Kidney glomerular epithelial cell (primary cell): ENCODE measurements at regions not wholly inside any gene's neighbourhood (a gene's known extent, or its start where the extent isn't known, plus 50 kb on each side); places are given as distances from the start of the nearest gene placed in this dataset.
"Not testable (repeated sequence)": the region's sequence is repeated elsewhere in the genome, so short reads cannot be mapped to it uniquely, and the experiment has no call there.

Source experiments
- DNase-seq: peaks from one replicate; lab custom pipeline; 2025; lab: John Stamatoyannopoulos, UW

DNA sequence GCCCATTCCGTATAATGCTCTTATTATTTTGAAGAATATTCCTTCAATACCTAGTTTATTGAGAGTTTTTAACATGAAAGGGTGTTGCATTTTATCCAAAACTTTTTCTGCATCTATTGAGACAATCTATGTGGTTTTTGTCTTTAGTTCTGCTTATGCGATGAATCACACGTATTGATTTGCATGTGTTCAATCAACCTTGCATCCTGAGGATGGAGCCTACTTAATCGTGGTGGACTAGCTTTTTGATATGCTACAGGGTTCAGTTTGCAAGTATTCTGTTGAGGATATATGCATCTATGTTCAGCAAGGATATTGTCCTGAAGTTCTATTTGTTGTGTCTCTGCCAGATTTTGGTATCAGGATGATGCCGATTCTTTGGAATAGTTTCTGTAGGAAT is 1070.3 kb upstream of the CDH18 start:
- DNase-seq, result no peak

DNA sequence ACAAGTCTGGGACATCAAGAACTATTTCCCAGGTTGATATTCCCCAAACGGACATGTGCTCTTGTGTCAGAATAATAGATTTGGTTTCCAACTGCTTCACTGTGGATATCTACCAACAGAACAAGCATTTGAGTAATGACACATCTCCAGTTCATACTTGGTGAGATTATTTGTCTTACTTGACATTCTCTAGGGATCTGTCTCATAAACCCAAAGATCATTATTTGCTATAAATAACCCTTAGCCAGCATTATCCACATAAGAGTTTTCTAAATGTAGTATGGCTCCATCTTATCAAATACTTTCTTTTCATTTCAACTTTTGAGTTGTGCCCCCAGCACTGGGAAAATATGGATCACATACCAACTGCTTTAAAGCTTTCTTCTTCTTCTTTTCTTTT is 1063.9 kb upstream of the CDH18 start:
- DNase-seq, result no peak

DNA sequence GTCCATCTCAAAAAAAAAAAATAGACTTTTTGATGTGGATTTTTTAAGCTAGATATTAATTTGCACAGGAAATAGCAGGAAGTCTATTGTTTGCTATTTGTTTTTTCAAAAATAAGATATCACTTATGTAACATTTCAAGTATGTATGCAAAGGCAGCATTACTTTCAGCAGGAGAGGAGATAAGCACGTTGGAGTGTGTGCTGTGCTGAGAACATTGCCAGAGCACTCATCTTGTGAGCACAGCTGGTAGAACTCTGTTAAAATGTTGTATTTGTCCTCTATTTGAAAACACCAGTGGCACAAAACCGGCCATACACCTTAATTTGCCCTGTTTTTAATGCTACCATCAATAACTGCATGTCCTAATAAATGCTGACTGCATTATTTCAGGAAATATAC is 1061.9 kb upstream of the CDH18 start:
- DNase-seq, result no peak

DNA sequence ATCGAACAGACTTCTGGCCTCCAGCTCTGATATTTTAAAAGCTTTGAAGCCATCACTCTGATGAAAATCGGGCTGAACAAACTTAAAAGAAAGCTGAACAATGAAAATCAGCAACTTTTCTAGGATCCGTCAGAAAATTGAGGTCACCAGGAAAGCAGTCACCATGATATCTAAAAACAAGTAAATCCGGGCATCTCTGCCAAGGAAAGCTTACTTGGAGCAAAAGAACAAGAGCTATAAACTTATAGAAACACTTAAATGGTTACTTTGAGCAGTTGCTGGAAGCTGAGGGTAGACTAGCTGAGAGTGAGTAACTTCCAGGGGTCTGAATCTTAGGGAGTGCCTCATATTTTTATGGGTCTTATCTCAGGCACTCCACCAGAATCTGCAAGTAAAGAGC is 1043.0 kb upstream of the CDH18 start:
- DNase-seq, result no peak

DNA sequence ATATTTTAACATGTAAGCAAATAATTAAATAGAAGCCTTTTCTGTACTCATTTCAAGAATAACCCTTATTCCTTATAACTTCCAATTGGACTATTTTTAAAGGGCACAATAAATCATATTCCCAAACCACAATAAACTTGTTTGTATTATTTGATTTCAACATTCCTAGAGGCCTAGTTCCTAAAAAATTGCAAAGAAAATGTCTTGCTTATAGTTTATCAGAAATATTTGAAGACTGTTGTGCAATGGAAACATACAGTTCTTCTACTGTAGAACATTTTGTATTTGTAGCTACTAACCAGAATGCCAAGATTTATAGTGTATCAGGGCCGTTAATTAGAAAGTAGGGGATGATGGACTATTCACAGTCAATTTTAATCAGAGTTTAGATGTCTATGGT is 1037.0 kb upstream of the CDH18 start:
- no peak for DNase-seq

DNA sequence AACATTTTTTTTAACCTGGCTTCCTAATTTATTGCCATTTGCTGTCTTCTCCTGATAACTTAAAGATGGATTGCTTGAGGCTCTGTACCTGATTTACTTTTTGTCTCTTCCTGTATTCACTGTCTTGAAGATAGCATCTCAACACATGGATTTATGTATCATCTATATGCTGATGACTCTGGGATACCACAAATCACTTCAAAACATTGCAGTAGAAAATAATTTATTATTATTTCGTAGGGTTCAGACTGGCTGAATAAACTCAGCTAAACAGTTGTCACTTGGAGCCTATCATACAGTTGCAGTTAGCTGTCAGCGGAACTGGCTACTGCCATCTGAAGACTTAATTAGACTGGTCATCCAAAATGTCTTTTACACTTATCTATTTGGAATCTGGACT is 1025.2 kb upstream of the CDH18 start:
- DNase-seq, result no peak

DNA sequence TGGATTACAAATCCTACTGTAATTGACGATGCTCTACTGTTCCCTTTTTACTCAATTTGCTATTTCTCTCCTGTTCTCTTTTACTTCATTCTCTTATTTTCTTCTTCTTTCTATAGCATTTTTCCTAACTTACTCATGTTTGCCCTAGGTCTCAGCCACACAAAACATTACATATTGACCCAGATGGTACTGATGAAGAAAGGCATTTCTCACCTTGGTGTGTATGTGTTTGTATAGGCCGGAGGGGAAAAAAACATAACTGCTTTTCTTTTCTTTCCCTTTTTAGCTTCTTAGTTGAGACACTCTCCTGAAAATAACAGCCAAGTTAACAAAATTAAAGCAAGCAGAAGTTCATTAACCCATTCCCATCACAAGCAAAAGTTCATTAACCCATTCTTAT is 1019.8 kb upstream of the CDH18 start:
- DNase-seq, result no peak

DNA sequence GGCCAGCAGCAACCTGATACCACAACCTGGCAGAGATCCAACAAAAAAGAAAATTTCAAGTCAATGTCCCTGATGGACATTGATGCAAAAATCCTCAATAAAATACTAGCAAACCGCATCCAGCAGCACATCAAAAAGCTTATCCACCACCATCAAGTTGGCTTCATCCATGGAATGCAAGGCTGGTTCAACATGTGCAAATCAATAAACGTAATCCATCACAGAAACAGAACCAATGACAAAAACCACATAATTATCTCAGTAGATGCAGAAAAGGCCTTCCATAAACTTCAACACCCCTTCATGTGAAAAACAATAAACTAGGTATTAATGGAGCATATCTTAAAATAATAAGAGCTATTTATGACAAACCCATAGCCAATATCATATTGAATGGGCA is 1000.9 kb upstream of the CDH18 start:
- not testable (repeated sequence) for DNase-seq

DNA sequence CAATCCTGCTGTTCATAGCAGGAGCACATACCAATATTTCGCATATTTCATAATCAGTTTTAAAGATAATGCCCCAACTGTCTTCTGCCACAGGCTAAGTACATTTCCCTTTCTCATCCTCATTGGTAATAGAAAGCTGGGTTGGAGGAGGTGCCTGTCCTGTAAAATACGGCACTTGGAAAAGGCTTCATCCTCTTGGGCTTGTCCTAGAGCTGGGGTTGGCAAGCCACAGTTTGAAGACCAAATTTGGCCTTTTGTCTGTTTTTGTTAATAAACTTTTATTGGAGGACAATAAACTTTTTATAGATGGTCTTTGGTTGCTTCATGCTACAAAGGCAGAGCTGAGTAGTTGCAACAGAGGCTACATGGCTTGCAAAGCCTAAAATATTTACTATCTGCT is 997.8 kb upstream of the CDH18 start:
- DNase-seq, result no peak

DNA sequence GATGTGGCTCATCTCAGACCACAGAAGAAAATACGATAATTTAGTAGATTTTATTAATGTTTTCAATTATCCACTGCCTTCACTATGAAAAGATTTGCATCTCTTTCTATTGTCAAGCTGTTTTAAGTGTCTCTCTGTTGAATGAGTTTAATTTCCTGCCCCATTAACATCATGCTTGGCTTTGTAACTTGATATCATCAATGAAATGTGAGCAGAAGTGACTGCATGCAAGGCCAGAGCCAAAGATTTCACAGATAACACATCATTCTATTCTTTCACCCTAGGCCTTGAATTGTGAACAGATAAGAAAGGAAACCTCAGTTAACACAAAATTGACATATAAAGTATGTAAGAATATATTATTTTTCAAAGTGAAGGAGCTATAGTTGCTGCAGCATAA is 986.4 kb upstream of the CDH18 start:
- DNase-seq, result no peak

DNA sequence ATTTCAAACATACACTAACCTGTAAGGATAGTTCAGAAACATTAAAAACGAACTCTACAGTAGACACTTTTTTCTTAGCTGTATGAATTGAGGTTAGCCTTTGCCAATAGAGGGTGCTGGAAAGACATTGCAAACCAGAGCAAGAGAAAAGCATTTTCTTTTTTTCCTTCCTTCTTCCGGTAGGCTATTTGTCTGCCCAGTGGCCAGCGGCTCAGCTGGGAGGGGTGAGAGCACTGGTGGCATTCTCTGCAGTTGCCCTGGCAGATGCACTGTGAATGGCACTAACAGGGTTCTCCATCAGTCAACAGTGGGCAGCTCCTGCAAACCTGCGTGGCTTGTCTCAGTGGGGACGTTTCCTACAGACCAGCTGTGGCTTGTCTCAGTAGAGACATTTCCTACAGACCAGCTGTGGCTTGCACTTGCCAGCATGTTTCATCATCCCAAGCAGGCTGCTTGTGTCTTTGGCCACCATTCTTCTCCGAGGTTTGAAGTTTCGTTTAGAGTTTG is 984.5 kb upstream of the CDH18 start:
- no peak for DNase-seq

DNA sequence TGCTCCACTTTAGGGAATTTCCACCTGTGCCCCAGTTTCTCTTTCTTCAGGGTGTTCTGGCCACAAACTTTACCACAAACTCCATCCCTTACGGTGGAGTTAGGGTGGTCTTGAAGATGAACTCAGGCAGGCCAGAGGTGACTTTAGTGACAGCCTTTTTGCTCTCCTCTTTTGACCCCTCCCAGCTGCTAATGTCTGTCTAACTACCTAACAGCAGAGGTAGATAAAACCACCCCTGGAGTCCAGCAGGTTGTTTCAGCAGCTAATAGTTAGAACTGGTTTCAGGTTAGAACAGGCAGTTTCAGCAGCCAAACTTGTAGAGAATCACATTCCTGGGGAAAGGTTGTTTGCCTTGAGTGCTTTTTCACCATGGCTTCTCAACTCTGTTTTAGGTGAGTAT is 971.3 kb upstream of the CDH18 start:
- no peak for DNase-seq

DNA sequence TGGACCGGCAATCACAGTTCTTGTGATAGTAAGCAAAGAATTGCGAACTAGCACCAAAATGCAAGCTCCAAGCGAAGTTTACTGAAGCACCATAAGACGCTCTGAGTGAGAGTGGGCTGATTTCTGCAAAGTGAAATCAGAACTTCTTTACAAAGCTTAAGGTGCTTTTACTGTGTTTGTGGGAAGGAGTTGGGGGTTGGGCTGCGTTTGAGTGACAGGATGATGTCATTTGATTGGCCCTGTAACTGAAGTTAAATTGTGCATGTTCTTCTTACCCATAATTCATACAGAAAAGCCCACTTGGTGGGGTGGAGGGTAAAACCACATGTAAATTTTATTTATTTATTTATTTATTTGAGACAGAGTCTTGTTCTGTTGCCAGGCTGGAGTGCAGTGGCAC is 970.6 kb upstream of the CDH18 start:
- no peak for DNase-seq

DNA sequence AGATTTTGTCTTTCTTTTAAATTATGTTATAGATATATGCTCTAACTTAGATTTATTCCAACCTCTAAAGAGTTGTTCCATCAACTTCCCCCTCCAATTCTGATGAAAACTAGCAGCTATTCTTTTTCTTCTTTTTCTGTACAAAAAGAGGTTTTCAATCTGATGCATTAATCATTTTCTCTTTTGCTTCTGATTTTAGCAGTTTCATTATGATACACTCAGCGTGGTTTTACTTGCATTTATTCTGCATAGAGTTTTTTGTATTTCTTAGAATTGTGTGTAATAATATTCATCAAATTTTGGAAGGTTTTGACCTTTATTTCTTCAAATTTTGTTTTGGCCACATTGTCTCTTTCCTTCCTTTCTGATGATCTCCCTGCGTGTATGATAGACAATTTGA is 968.1 kb upstream of the CDH18 start:
- no peak for DNase-seq

DNA sequence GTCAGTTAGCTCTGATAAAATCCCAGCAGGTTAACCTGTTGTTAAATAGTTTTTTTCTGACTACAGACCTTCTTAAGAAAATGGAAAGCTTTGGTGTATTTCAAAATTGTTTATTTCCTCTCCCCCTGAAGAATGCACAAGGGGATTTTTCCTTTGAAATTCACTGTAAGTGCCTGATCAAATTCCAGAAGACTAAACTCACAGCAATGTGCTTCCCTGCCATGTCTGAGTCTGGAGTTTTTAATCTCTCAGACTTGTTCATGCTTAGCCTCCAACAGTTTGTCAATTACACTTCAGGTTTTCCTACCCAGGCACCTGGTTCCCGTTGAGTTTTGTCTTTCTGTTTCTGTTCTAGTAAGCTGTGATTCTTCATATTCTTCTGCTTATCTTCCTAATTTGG is 961.6 kb upstream of the CDH18 start:
- DNase-seq, result no peak

DNA sequence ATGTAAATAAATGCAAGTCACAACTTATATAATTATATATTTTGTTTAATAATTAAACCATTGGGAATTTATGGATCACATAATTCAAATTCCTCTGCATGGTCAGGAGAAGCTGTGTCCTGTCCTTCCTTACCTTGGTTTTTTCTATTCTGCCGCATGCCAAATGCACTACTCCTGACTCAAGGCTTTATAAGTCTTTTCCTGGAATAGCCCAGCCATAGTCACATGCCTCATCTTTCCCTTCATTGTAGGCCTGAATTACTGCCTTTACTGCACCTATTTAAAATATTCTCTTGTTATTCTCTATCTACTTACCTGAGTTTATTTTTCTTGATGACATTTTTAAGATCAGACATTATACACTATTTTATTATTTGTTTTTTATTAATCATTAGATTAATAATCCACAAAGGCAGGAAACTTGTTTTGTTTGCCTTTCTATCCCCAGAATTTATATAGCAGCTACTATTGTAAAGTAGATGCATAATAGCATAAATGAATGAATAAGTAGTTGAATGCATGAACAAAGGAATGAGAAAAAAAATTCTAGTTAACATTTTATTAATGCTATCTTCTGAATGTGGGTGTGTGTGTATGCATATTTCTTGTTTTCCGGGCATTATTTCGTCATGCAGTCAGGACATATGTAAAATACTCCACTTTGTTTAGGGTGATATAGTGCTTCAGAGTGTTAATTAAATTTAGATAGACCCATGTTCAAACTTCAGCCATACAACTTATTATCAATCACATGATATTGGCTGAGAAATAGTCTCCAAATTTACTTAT is 955.4 kb upstream of the CDH18 start:
- not testable (repeated sequence) for DNase-seq

DNA sequence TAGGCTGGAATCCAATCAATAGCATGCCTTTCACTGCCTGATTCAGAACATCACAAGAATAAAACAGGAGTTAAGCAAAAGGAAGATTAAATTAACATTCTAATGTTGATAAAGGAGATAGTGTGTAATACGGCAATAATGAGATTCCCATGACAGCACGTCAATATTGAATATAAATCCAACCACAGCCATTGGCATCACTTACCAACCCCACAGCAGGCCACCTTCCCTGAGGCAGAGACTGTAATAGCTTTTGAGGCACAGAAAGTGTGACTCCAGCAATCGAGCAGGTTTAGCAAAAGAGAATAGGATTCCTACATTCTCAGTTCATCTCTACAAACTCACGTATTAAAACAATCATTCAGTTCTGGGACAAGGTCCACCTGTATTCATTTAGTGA is 954.6 kb upstream of the CDH18 start:
- DNase-seq, result not testable (repeated sequence)

DNA sequence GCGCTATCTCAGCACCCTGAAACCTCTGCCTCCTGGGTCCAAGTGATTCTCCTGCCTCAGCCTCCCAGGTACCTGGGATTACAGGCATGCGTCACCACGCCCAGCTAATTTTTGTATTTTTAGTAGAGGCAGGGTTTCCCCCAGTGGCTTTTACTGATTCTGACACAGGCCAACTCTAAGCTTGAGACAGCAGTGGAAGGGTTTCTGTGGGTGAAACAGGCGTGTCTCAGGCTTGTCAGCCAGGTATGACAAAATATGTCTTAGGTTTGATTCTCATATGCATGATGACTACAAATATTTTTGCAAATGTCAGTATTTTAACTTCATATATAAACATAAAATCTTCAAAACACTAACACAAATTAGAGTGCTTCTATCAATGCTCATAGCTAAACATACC is 952.8 kb upstream of the CDH18 start:
- not testable (repeated sequence) for DNase-seq

DNA sequence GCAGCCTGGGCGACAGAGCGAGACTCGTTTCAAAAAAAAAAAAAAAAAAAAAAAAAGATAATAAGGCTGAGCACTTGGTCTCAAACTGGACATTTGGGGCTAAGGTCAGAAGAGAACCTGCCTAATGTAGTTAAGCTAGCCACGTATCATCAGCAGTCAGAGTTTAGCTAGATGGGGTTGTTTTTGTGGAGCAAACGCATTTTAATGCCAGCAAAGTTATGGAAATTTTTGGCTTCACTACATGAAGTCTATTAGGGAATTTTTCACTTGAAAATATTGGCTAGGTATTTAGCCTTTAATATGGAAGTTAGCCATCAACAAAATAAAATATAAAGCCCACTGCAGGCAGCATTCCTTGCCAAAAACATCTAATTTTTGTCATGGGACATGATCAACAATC is 902.9 kb upstream of the CDH18 start:
- DNase-seq, result not testable (repeated sequence)

DNA sequence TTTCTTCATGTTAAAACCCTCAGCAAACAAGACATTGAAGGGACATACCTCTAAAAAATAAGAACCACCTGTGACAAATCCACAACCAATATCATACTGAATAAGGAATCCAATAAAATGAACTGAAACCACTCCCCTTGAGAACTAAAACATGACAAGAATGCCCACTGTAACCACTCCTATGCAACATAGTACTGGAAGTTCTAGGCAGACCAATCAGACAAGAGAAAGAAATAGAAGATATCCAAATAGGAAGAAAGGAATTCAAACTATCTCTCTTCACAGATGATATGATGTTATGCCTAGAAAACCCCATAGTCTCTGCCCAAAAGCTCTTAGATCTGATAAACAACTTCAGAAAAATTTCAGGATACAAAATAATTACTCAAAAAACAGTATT is 887.7 kb upstream of the CDH18 start:
- DNase-seq, result not testable (repeated sequence)

DNA sequence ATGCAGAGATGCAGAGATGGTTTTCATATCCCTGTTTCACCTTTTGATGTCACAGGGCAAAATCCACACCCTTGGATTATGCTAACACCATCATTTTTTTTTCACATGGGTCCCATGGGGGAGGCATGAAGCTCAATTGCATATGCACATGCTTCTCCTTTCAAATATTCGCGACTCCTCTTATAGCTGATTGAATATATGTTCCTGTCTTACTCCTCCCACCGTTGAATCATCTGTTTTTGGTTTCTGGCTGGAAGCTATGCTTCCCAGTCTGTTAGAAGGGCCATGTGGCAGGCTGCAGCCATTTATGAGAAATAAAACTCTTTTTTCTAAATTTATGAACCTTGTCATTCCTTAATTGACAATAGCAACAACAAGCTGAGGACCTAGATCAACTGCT is 877.9 kb upstream of the CDH18 start:
- not testable (repeated sequence) for DNase-seq

DNA sequence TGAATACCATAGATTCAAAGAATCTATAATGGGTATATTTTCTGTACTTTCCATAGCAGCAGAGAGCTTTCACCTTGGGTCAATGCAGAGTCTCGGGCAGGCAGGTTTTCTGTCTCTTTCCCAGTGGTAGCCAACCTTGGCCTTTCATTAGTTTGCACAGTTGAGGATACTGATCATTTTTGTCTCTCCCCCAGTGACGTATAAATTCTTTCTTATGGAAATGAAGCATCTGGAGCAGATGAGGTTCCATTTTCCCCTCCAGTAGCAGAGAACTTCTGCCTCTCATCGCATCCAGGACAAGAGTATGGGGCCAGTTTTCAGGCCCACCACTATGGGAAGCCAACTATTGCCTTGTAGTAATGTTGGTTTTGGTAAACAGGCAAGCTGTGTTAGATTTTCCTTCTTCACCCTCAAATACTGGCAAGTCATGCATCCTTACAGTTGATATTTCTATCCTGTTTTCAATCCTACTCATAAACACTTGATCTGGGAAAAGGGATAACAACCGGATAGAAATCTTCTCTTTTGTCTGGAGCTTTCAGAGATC is 845.2 kb upstream of the CDH18 start:
- DNase-seq, result no peak

DNA sequence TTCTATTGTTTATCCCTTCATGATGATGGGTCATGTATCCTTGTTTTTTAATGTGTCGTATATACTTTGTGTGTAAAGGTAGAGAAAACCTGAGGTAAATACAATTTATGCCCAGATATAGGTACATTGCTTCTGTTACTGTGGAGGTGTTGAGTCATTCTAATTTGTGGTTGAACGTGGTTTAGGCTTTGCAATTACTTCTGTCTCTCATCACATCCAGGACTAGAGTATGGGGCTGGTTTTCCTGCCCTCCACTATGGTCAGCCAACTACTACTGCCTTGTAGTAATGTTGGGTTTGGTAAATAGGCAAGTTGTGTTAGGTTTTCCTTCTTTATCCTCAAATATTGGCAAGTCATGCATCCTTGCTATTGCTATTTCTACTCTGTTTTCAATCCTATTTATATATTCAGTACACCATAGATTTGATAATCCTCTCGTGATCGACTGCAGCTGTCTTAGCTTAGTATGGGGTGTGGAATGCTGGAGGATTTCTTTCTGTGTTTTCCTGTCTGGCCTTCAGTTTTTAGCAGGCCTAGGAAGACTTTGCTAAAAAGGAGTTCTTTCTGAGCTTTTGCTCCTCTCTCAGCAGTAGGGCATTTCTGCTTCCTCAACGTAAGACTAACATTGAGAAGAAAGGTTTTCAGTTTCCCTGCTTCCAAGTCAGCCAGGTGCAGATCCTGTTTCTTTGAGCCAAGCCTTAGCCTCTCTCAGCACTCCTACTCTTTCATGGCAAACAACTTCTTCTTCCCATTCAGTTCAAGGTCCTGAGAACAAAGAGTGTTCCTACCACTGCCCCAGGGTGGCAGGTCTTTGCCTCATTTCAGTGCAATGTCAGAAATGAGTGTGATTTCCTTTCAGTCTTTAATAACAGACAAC is 844.4 kb upstream of the CDH18 start:
- DNase-seq, result no peak
